DOHH2 (cell line): ENCODE measurements at regions not wholly inside any gene's neighbourhood (a gene's known extent, or its start where the extent isn't known, plus 50 kb on each side); places are given as distances from the start of the nearest gene placed in this dataset.
"Not testable (repeated sequence)": the region's sequence is repeated elsewhere in the genome, so short reads cannot be mapped to it uniquely, and the experiment has no call there.

Source experiments
- H3F3A ChIP-seq: fragments of 200-600 bp; sonication (generic), shearing (Covaris generic); 2 replicates; pipeline ENCODE4 v1.6.0; 2016; ENCODE audit warnings: antibody characterized with exemption, mild to moderate bottlenecking; ENCODE audit not compliant: control insufficient read depth, insufficient read depth
- H3K27ac ChIP-seq: fragments of 200-600 bp; sonication (generic); 2 replicates; pipeline ENCODE4 v1.5.1; 2014; ENCODE audit warnings: low read depth, mild to moderate bottlenecking, low read length, moderate library complexity
- H3K27me3 ChIP-seq: fragments of 200-600 bp; sonication (generic); 2 replicates; pipeline ENCODE4 v1.6.1; 2014; ENCODE audit warnings: mild to moderate bottlenecking, low read length, mixed read lengths; ENCODE audit not compliant: control insufficient read depth
- H3K36me3 ChIP-seq: fragments of 200-600 bp; sonication (generic); 2 replicates; pipeline ENCODE4 v1.6.1; 2014; ENCODE audit warnings: mild to moderate bottlenecking, low read length, moderate library complexity, mixed read lengths; ENCODE audit not compliant: control insufficient read depth
- H3K4me1 ChIP-seq: fragments of 200-600 bp; sonication (generic); 2 replicates; pipeline ENCODE4 v1.6.1; 2014; ENCODE audit warnings: mild to moderate bottlenecking, low read length, mixed read lengths; ENCODE audit not compliant: control insufficient read depth
- H3K4me2 ChIP-seq: fragments of 200-600 bp; sonication (generic); 2 replicates; pipeline ENCODE4 v1.6.0; 2014; ENCODE audit warnings: mild to moderate bottlenecking, low read length, moderate library complexity
- H3K4me3 ChIP-seq: fragments of 200-600 bp; sonication (generic); 2 replicates; pipeline ENCODE4 v1.5.1; 2014; ENCODE audit warnings: mild to moderate bottlenecking, low read length, mixed read lengths
- H3K79me2 ChIP-seq: fragments of 200-600 bp; sonication (generic); 2 replicates; pipeline ENCODE4 v1.6.1; 2014; ENCODE audit warnings: mild to moderate bottlenecking, low read length, mixed read lengths; ENCODE audit not compliant: control insufficient read depth
- H3K9me2 ChIP-seq: fragments of 200-600 bp; sonication (generic); replicated peaks from 2 replicates; pipeline ENCODE4 v1.6.1; 2014; ENCODE audit warnings: mild to moderate bottlenecking, low read length, mixed read lengths; ENCODE audit not compliant: control insufficient read depth
- H3K9me3 ChIP-seq: fragments of 200-600 bp; sonication (generic); 2 replicates; pipeline ENCODE4 v1.6.1; 2014; ENCODE audit warnings: antibody characterized with exemption, low read length, mixed read lengths; ENCODE audit not compliant: control insufficient read depth, insufficient read depth
- H4K20me1 ChIP-seq: fragments of 200-600 bp; sonication (generic); 2 replicates; pipeline ENCODE4 v1.6.0; 2014; ENCODE audit warnings: low read depth, mild to moderate bottlenecking, antibody characterized with exemption, low read length, moderate library complexity; ENCODE audit not compliant: control insufficient read depth, insufficient read depth
- CTCF ChIP-seq: fragments of 200-600 bp; sonication (generic); IDR thresholded peaks from one replicate; pipeline ENCODE4 v1.5.1; 2014; ENCODE audit warnings: antibody characterized with exemption, mild to moderate bottlenecking, low read depth, low read length; ENCODE audit not compliant: poor library complexity, severe bottlenecking
- EZH2phosphoT487 ChIP-seq: fragments of 200-600 bp; sonication (generic); IDR thresholded peaks from 2 replicates; pipeline ENCODE4 v1.6.1; 2017; ENCODE audit warnings: borderline replicate concordance, mild to moderate bottlenecking, antibody characterized with exemption, low read length, moderate library complexity, mixed read lengths

GRCh38 chr6:27791182-27791943, 120.8 kb downstream of the OR2B2 start:
- TF ChIP-seq CTCF (no peak), EZH2phosphoT487 (no peak)
- Histone ChIP-seq H3K9me3 (no peaks in the 10 kb centered on the region), H3K27ac (no peak overlapping the region)

GRCh38 chr6:27788376-27788775, 123.8 kb downstream of the OR2B2 start:
- not testable (repeated sequence) for H3K36me3 ChIP-seq, H3K4me2 ChIP-seq, H3K4me3 ChIP-seq, H3K9me2 ChIP-seq, H3K27ac ChIP-seq, H3F3A ChIP-seq, H3K9me3 ChIP-seq, H3K79me2 ChIP-seq, H4K20me1 ChIP-seq
- Histone ChIP-seq H3K27me3 (peaks cover 13% of the 10 kb centered on the region), H3K4me1 (peaks cover 17% of the 10 kb centered on the region)

More at GRCh38 chr6:27791182-27791943, 120.8 kb downstream of the OR2B2 start:
- no peaks in the 10 kb centered on the region for H3K79me2 ChIP-seq
- H3K27me3 ChIP-seq, result peaks cover 13% of the 10 kb centered on the region
- H3K9me2 ChIP-seq, result no peaks in the 10 kb centered on the region
- no peaks in the 10 kb centered on the region for H4K20me1 ChIP-seq
- 0 out of 2 replicates have a peak, but pooled peaks cover 4% of the 10 kb centered on the region for H3F3A ChIP-seq
- peaks cover 25% of the 10 kb centered on the region for H3K4me1 ChIP-seq
- H3K36me3 ChIP-seq, result no peaks in the 10 kb centered on the region
- peak overlapping the region; percentile 82 for H3K4me2 ChIP-seq
- peak overlapping the region; percentile 75 for H3K4me3 ChIP-seq

GRCh38 chr6:27786048-27786447, 126.1 kb downstream of the OR2B2 start:
- Histone ChIP-seq H3K27me3 (peaks cover 7% of the 10 kb centered on the region; the same call in 1 of the 2 replicates), H3K79me2 (no peaks in the 10 kb centered on the region), H3K36me3 (no peaks in the 10 kb centered on the region), H3K4me3 (no peak overlapping the region), H3F3A (0 out of 2 replicates have a peak, but pooled peaks cover 4% of the 10 kb centered on the region), H3K4me2 (no peak overlapping the region), H3K27ac (no peak overlapping the region), H3K4me1 (no peaks in the 10 kb centered on the region), H3K9me2 (no peaks in the 10 kb centered on the region), H4K20me1 (no peaks in the 10 kb centered on the region), H3K9me3 (no peaks in the 10 kb centered on the region)
- TF ChIP-seq CTCF (no peak), EZH2phosphoT487 (no peak)

- TF ChIP-seq CTCF, result no peak
- TF ChIP-seq EZH2phosphoT487, result no peak
- Histone ChIP-seq H4K20me1 (no peaks in the 10 kb centered on the region), H3K27ac (no peak overlapping the region), H3K36me3 (no peaks in the 10 kb centered on the region), H3K27me3 (peaks cover 5% of the 10 kb centered on the region; the same call in 1 of the 2 replicates), H3K4me3 (no peak overlapping the region), H3F3A (0 out of 2 replicates have a peak, but pooled peaks cover under 1% of the 10 kb centered on the region), H3K4me1 (no peaks in the 10 kb centered on the region), H3K9me3 (no peaks in the 10 kb centered on the region), H3K4me2 (no peak overlapping the region), H3K79me2 (no peaks in the 10 kb centered on the region), H3K9me2 (no peaks in the 10 kb centered on the region)
Observed at GRCh38 chr6:27785294-27785693, 126.9 kb downstream of the OR2B2 start.
